NCI-H128 (cell line): ENCODE measurements at regions not wholly inside any gene's neighbourhood (a gene's known extent, or its start where the extent isn't known, plus 50 kb on each side); places are given as distances from the start of the nearest gene placed in this dataset.
"Not testable (repeated sequence)": the region's sequence is repeated elsewhere in the genome, so short reads cannot be mapped to it uniquely, and the experiment has no call there.

Experiments used
- DNase-seq: peaks from one replicate; lab custom pipeline; 2025; ENCODE audit not compliant: unreplicated experiment; lab: John Stamatoyannopoulos, UW

GRCh38 chr1:148318123-148318903 is 164.8 kb downstream of the PPIAL4G start:
- no peak for DNase-seq

- DNase-seq: no peak
Measured at GRCh38 chr1:148317288-148317985, 165.4 kb upstream of the NBPF11 start.

GRCh38 chr1:148315071-148315811 is 163.2 kb upstream of the NBPF11 start:
- DNase-seq: no peak

GRCh38 chr1:148310807-148311206 is 158.7 kb upstream of the NBPF11 start:
- no peak for DNase-seq

- DNase-seq: no peak
Measured at GRCh38 chr1:148309940-148310500, 157.9 kb upstream of the NBPF11 start.

GRCh38 chr1:148308832-148309458 is 156.9 kb upstream of the NBPF11 start:
- DNase-seq: no peak

- no peak for DNase-seq
Measured at GRCh38 chr1:148307583-148308185, 155.6 kb upstream of the NBPF11 start.

GRCh38 chr1:148304935-148305334 is 152.9 kb upstream of the NBPF11 start:
- DNase-seq: not testable (repeated sequence)

GRCh38 chr1:148302586-148303364 is 150.7 kb upstream of the NBPF11 start:
- not testable (repeated sequence) for DNase-seq

- DNase-seq: not testable (repeated sequence)
Measured at GRCh38 chr1:148297852-148298251, 145.8 kb upstream of the NBPF11 start.

GRCh38 chr1:148296511-148296910 is 144.4 kb upstream of the NBPF11 start:
- DNase-seq: no peak

- no peak for DNase-seq
Measured at GRCh38 chr1:148294116-148294807, 142.2 kb upstream of the NBPF11 start.

- no peak for DNase-seq
Measured at GRCh38 chr1:148293651-148294050, 141.6 kb upstream of the NBPF11 start.

- no peak for DNase-seq
Measured at GRCh38 chr1:148292915-148293314, 140.8 kb upstream of the NBPF11 start.

- DNase-seq: no peak
Measured at GRCh38 chr1:148290881-148291280, 138.8 kb upstream of the NBPF11 start.

GRCh38 chr1:148289647-148290046 is 137.6 kb upstream of the NBPF11 start:
- DNase-seq: no peak

GRCh38 chr1:148285946-148286345 is 133.9 kb upstream of the NBPF11 start:
- DNase-seq: not testable (repeated sequence)

GRCh38 chr1:148280831-148281572 is 128.9 kb upstream of the NBPF11 start:
- DNase-seq: not testable (repeated sequence)
